ENCODE measurements at regions not wholly inside any gene's neighbourhood (a gene's known extent, or its start where the extent isn't known, plus 50 kb on each side); places are given as distances from the start of the nearest gene placed in this dataset.

DNA sequence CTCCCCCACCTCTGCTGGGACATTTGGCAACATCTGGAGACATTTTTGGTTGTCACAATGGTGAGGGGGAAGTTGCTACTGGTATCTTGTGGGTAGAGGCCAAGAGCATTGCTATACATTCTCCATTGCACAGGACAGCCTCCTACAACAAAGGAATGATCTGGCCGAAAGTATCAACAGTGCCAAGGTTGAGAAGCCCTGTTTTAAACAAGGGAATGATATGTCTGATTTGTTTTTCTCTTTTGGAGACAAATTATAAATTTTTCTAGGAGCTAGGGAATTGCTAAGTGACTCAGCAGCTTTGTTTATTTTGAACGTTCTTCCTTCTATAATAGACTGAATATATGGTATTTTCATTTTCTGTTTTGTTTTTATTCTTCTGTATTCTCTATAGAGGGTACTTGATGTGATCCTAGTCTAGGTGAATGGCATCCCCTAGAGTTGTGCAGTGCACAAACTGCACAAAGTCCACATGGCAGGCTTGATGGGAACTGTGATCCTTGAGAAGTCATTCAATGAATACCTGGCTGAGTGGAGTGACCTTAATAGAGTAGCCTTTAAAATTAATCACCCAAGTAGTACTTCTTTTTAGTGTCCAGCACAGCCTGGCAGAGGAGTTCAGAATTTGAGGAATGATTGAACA is 288.6 kb upstream of the USP24 start:
- DNase-seq (ENCODE audit: low read depth, low spot score): no peak
- Histone ChIP-seq H3K4me3 (ENCODE audit: low read length) (no peak overlapping the region), H3K36me3 (ENCODE audit: control insufficient read depth, insufficient read depth, low read length) (no peaks in the 10 kb centered on the region), H3K9me3 (ENCODE audit: control insufficient read depth, insufficient read depth, low read length) (no peaks in the 10 kb centered on the region), H3K4me1 (ENCODE audit: control insufficient read depth, insufficient read depth, low read length) (no peaks in the 10 kb centered on the region), H3K27me3 (ENCODE audit: control insufficient read depth, insufficient read depth, low read length) (no peaks in the 10 kb centered on the region), H3K27ac (ENCODE audit: low read length) (no peak overlapping the region)
- WGBS (ENCODE audit: insufficient coverage, insufficient read length): no CpG with 5 or more reads among the region's 2 CpGs

DNA sequence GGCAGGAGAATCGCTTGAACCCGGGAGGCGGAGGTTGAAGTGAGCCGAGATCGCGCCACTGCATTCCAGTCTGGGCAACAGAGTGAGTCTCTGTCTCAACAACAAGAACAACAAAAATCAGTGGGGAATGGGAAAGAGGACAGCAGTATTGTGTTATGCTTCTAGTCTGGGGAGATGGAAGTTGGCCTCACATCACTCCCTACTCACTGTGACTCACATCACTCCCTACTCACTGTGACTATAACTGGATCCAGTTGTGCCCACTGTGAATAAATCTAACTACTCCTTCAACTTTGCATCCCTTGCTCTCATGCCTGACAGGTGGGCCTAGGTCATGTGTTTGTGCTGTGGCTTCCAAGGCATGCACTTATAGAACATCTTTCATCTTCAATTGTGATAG is 285.4 kb upstream of the USP24 start:
- H3K36me3 ChIP-seq (ENCODE audit: control insufficient read depth, insufficient read depth, low read length): no peaks in the 10 kb centered on the region
- no peak overlapping the region for H3K4me3 ChIP-seq (ENCODE audit: low read length)
- no peak overlapping the region for H3K27ac ChIP-seq (ENCODE audit: low read length)
- H3K9me3 ChIP-seq (ENCODE audit: control insufficient read depth, insufficient read depth, low read length): no peaks in the 10 kb centered on the region
- WGBS (ENCODE audit: insufficient coverage, insufficient read length): no CpG with 5 or more reads among the region's 6 CpGs
- H3K27me3 ChIP-seq (ENCODE audit: control insufficient read depth, insufficient read depth, low read length): no peaks in the 10 kb centered on the region
- DNase-seq (ENCODE audit: low read depth, low spot score): no peak
- H3K4me1 ChIP-seq (ENCODE audit: control insufficient read depth, insufficient read depth, low read length): no peaks in the 10 kb centered on the region

DNA sequence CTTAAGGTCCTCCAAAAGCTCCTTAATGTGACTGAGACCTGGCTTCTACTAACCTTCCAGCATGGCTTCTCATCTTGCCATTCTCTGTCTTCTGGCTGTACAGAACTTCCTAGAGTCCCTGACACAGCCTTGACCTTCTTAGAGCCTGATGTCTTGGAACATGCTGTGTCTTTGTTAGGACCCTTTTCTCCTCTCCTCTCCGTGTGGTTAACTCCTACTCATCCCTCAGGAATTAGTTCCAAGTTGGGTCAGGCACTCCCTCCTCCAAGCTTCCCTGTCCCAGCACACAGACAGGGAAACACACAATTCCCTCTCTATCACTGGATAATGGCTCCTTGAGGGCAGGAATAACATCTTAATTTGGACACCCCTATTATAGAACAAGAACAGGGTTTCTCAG is 275.4 kb upstream of the USP24 start:
- no peak overlapping the region for H3K27ac ChIP-seq (ENCODE audit: low read length)
- DNase-seq (ENCODE audit: low read depth, low spot score): no peak
- no peaks in the 10 kb centered on the region for H3K9me3 ChIP-seq (ENCODE audit: control insufficient read depth, insufficient read depth, low read length)
- no peaks in the 10 kb centered on the region for H3K27me3 ChIP-seq (ENCODE audit: control insufficient read depth, insufficient read depth, low read length)
- WGBS (ENCODE audit: insufficient coverage, insufficient read length): no CpG with 5 or more reads among the region's 1 CpG
- no peak overlapping the region for H3K4me3 ChIP-seq (ENCODE audit: low read length)
- no peaks in the 10 kb centered on the region for H3K4me1 ChIP-seq (ENCODE audit: control insufficient read depth, insufficient read depth, low read length)
- no peaks in the 10 kb centered on the region for H3K36me3 ChIP-seq (ENCODE audit: control insufficient read depth, insufficient read depth, low read length)

DNA sequence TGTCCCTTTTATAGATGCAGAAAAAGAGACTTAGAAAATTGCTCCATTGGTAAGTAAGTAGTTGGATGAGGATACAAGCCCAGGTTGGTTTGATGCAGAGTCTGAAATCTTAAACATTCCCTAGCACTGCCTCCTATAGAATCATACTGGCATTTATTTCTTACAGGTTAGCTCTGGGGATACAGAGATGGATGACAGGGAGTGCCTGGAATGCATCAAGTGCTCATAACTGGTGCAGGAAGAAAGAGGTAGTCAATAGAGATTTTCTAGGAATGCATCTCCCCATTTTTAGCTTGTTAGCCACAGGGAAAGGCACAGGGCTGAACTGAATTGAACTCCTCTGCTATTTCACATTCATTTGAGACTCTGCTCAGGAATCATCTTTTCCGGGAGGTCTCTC is 269.0 kb upstream of the USP24 start:
- no CpG with 5 or more reads among the region's 1 CpG for WGBS (ENCODE audit: insufficient coverage, insufficient read length)
- no peaks in the 10 kb centered on the region for H3K4me1 ChIP-seq (ENCODE audit: control insufficient read depth, insufficient read depth, low read length)
- H3K27me3 ChIP-seq (ENCODE audit: control insufficient read depth, insufficient read depth, low read length): no peaks in the 10 kb centered on the region
- no peaks in the 10 kb centered on the region for H3K9me3 ChIP-seq (ENCODE audit: control insufficient read depth, insufficient read depth, low read length)
- H3K27ac ChIP-seq (ENCODE audit: low read length): no peak overlapping the region
- no peak overlapping the region for H3K4me3 ChIP-seq (ENCODE audit: low read length)
- H3K36me3 ChIP-seq (ENCODE audit: control insufficient read depth, insufficient read depth, low read length): no peaks in the 10 kb centered on the region
- no peak for DNase-seq (ENCODE audit: low read depth, low spot score)

DNA sequence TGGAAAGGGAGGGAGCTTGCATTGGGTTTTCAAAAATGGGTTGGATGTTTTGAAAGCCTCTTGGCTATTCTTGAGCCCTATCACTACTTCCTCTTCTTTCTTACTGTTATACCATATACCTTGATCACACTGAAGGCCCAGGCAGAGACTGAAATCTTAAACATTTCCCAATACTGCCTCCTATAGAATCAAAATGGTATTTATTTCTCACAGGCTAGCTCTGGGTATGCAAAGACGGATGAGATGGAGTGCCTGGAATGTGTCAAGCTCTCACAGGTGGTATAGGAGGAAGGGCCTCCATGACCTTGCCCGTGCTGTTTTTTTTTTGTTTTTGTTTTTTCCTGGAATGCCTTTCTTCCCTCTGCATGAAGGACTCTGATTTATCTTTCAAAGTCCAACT is 268.4 kb upstream of the USP24 start:
- no peaks in the 10 kb centered on the region for H3K27me3 ChIP-seq (ENCODE audit: control insufficient read depth, insufficient read depth, low read length)
- WGBS (ENCODE audit: insufficient coverage, insufficient read length): no CpG with 5 or more reads among the region's 2 CpGs
- DNase-seq (ENCODE audit: low read depth, low spot score): peak; percentile 7
- no peaks in the 10 kb centered on the region for H3K9me3 ChIP-seq (ENCODE audit: control insufficient read depth, insufficient read depth, low read length)
- no peak overlapping the region for H3K4me3 ChIP-seq (ENCODE audit: low read length)
- H3K27ac ChIP-seq (ENCODE audit: low read length): no peak overlapping the region
- H3K36me3 ChIP-seq (ENCODE audit: control insufficient read depth, insufficient read depth, low read length): no peaks in the 10 kb centered on the region
- no peaks in the 10 kb centered on the region for H3K4me1 ChIP-seq (ENCODE audit: control insufficient read depth, insufficient read depth, low read length)

DNA sequence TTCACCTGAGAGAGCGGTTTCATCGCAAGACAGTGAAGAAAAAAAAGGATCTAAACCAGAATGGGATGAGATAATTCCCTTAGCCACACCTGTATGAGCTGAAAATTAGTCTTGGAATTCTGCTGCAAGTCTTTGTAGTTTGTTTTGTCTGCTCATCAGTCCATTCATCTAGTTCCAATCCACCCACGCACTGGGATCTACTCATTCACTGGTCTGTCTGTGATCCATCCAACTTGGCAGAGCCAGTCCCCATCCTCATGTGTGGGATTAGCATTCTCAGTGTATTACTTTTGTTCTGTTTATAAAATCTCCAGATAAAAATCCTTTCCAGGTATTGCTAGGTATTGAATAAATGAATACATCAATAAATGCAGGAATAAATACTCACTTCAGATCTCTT is 266.5 kb upstream of the USP24 start:
- H3K27ac ChIP-seq (ENCODE audit: low read length): no peak overlapping the region
- no peak overlapping the region for H3K4me3 ChIP-seq (ENCODE audit: low read length)
- no peaks in the 10 kb centered on the region for H3K4me1 ChIP-seq (ENCODE audit: control insufficient read depth, insufficient read depth, low read length)
- DNase-seq (ENCODE audit: low read depth, low spot score): no peak
- H3K27me3 ChIP-seq (ENCODE audit: control insufficient read depth, insufficient read depth, low read length): no peaks in the 10 kb centered on the region
- H3K36me3 ChIP-seq (ENCODE audit: control insufficient read depth, insufficient read depth, low read length): no peaks in the 10 kb centered on the region
- WGBS (ENCODE audit: insufficient coverage, insufficient read length): no CpG with 5 or more reads among the region's 3 CpGs
- no peaks in the 10 kb centered on the region for H3K9me3 ChIP-seq (ENCODE audit: control insufficient read depth, insufficient read depth, low read length)

DNA sequence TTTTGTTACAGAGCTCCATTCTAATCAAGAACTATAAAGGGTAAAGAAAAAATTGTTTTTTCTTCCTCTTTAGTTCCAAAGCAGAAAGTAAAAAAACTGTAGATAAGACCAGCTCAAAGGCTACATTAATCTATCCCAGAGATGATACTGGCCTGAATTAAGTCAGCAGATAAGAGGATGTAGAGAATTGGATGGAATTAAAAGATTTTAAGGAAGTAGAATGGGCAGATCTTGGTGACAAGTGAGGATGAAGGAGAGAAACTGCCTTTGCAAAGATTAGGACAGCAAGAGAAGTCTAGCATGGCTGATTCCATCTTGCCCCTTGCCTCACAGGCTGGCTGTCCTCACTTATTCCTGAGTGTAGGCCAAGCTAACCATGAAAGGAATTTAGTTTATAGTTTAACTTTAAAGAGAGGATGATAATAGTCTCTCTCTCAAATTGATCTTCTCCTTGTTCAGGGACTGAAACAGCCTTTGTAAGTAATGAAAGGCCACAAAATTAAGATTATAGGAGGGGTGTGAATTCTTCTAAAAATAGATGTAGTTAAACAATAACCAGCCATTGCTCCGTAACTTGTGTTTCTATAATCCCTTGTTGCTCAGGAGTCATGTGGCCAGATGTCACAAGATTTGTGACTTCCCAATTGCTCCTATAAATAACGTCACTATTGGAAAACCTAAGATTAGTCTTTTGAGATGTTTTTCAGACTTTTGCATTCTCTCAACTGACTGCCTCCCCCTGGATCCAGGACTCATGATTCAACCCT is 265.0 kb upstream of the USP24 start:
- H3K4me1 ChIP-seq (ENCODE audit: control insufficient read depth, insufficient read depth, low read length): no peaks in the 10 kb centered on the region
- H3K27me3 ChIP-seq (ENCODE audit: control insufficient read depth, insufficient read depth, low read length): no peaks in the 10 kb centered on the region
- no peaks in the 10 kb centered on the region for H3K9me3 ChIP-seq (ENCODE audit: control insufficient read depth, insufficient read depth, low read length)
- H3K4me3 ChIP-seq (ENCODE audit: low read length): no peak overlapping the region
- H3K27ac ChIP-seq (ENCODE audit: low read length): no peak overlapping the region
- whole genome bisulfite sequencing (ENCODE audit: insufficient coverage, insufficient read length): no CpG with 5 or more reads among the region's 2 CpGs
- no peaks in the 10 kb centered on the region for H3K36me3 ChIP-seq (ENCODE audit: control insufficient read depth, insufficient read depth, low read length)
- DNase-seq (ENCODE audit: low read depth, low spot score): no peak

DNA sequence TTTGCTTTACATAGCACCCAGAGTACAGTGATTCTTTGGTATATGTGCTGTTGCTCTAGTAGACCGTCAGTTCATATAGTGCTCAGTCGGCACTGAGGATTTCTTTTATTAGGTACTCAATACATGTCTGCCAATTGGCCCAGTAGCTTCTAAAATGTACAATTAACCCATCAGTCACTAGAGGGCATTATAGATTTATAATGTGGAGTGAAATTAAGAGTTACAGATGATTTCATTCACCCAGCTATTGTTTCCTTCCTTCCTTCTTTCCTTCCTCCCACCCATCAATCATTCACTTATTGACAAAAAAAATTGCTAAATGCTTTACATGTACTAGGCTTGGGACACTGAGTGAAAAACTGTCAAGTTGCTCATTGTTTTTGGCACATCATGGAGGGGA is 263.6 kb upstream of the USP24 start:
- WGBS (ENCODE audit: insufficient coverage, insufficient read length): no CpG with 5 or more reads among the region's 2 CpGs
- Histone ChIP-seq H3K4me1 (ENCODE audit: control insufficient read depth, insufficient read depth, low read length) (no peaks in the 10 kb centered on the region), H3K27ac (ENCODE audit: low read length) (no peak overlapping the region), H3K4me3 (ENCODE audit: low read length) (no peak overlapping the region), H3K27me3 (ENCODE audit: control insufficient read depth, insufficient read depth, low read length) (no peaks in the 10 kb centered on the region), H3K36me3 (ENCODE audit: control insufficient read depth, insufficient read depth, low read length) (no peaks in the 10 kb centered on the region), H3K9me3 (ENCODE audit: control insufficient read depth, insufficient read depth, low read length) (no peaks in the 10 kb centered on the region)
- DNase-seq (ENCODE audit: low read depth, low spot score): no peak

DNA sequence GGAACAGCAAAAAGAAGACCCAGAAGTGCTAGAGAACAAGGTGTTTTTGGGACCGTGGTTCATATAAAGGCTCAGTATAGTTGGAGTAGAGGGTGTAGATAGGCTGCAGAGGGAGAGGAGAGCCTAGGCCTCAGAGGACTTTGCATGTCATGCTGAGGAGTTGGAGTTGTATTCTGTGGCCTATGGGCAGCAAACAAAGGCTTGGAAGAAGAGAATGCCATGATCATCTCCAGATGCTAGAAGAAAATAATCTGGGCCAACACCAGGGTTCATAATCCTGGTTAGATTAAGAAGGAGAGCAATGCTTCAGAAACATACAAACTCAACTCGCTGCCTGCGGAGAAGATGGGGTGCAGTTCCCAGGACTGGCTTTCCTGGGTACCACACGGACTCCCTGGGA is 262.8 kb upstream of the USP24 start:
- no peaks in the 10 kb centered on the region for H3K27me3 ChIP-seq (ENCODE audit: control insufficient read depth, insufficient read depth, low read length)
- no peak for DNase-seq (ENCODE audit: low read depth, low spot score)

DNA sequence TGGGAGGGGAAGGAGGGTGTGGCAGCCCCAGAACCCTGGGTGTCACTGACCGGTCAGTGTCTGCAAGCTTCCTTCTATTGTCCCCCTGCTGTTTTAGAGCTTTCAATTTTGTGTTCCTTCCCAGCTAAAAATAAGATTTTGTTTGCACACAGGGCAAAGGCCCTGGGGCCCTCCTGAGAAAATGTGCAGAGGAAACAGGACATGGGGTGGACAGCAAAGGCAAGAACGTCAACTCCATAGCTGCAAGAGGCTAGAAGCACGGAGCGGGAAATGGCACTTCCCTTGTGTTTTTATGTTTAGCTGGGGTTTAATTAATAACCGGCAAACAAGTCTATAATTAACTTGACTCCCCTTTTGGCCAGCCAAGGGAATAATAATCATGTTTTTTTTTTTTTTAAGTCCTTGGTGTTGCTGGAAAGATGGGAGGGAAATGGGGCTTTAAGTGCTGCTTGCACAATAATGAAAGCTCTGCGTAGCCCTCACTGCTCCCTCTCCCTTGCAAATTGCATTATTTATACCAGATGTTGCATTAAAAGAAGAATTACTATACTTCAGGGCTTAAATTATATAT is 261.4 kb upstream of the USP24 start:
- no peaks in the 10 kb centered on the region for H3K9me3 ChIP-seq (ENCODE audit: control insufficient read depth, insufficient read depth, low read length)
- no peaks in the 10 kb centered on the region for H3K36me3 ChIP-seq (ENCODE audit: control insufficient read depth, insufficient read depth, low read length)
- no peaks in the 10 kb centered on the region for H3K27me3 ChIP-seq (ENCODE audit: control insufficient read depth, insufficient read depth, low read length)
- no peak for DNase-seq (ENCODE audit: low read depth, low spot score)
- no peak overlapping the region for H3K27ac ChIP-seq (ENCODE audit: low read length)
- no CpG with 5 or more reads among the region's 6 CpGs for WGBS (ENCODE audit: insufficient coverage, insufficient read length)
- no peak overlapping the region for H3K4me3 ChIP-seq (ENCODE audit: low read length)
- H3K4me1 ChIP-seq (ENCODE audit: control insufficient read depth, insufficient read depth, low read length): no peaks in the 10 kb centered on the region; the same call in 1 of the 2 replicates

More for the DNA sequence above, 262.8 kb upstream of the USP24 start:
- H3K4me3 ChIP-seq (ENCODE audit: low read length): no peak overlapping the region
- H3K36me3 ChIP-seq (ENCODE audit: control insufficient read depth, insufficient read depth, low read length): no peaks in the 10 kb centered on the region
- no peaks in the 10 kb centered on the region for H3K9me3 ChIP-seq (ENCODE audit: control insufficient read depth, insufficient read depth, low read length)
- H3K4me1 ChIP-seq (ENCODE audit: control insufficient read depth, insufficient read depth, low read length): no peaks in the 10 kb centered on the region
- WGBS (ENCODE audit: insufficient coverage, insufficient read length): no CpG with 5 or more reads among the region's 4 CpGs
- no peak overlapping the region for H3K27ac ChIP-seq (ENCODE audit: low read length)
